ENCODE measurements at regions not wholly inside any gene's neighbourhood (a gene's known extent, or its start where the extent isn't known, plus 50 kb on each side); places are given as distances from the start of the nearest gene placed in this dataset.

GRCh38 chr1:165047994-165048393 is 308.5 kb downstream of the LMX1A start:
- Histone ChIP-seq H3K27me3 (ENCODE audit: low read depth) (no peaks in the 10 kb centered on the region), H3K36me3 (no peaks in the 10 kb centered on the region), H3K4me1 (no peaks in the 10 kb centered on the region), H3K4me3 (no peak overlapping the region), H3K9me3 (no peaks in the 10 kb centered on the region), H3K27ac (no peak overlapping the region)
- ATAC-seq (no peak), DNase-seq (no peak)
- TF ChIP-seq CTCF (IDR thresholded peaks at IDR 0.05) = no peak
- intact Hi-C loops (cut with DNase I) = no loop called here

GRCh38 chr1:165045902-165046301 is 310.6 kb downstream of the LMX1A start:
- DNase-seq (no peak), ATAC-seq (no peak)
- no peak overlapping the region for H3K4me3 ChIP-seq
- H3K27ac ChIP-seq = no peak overlapping the region
- intact Hi-C loops (cut with DNase I) = no loop called here
- no peaks in the 10 kb centered on the region for H3K36me3 ChIP-seq
- H3K9me3 ChIP-seq = no peaks in the 10 kb centered on the region
- no peak for TF ChIP-seq CTCF (IDR thresholded peaks at IDR 0.05)
- H3K4me1 ChIP-seq = no peaks in the 10 kb centered on the region
- no peaks in the 10 kb centered on the region for H3K27me3 ChIP-seq (ENCODE audit: low read depth)

- Histone ChIP-seq H3K9me3 (no peaks in the 10 kb centered on the region), H3K36me3 (no peaks in the 10 kb centered on the region), H3K27me3 (ENCODE audit: low read depth) (no peaks in the 10 kb centered on the region), H3K27ac (no peak overlapping the region), H3K4me3 (no peak overlapping the region), H3K4me1 (no peaks in the 10 kb centered on the region)
- ATAC-seq (no peak), DNase-seq (no peak)
- intact Hi-C loops (cut with DNase I) = no loop called here
- no peak for TF ChIP-seq CTCF (IDR thresholded peaks at IDR 0.05)
Observed at GRCh38 chr1:165040641-165041040, 315.9 kb downstream of the LMX1A start.

- no peaks in the 10 kb centered on the region for H3K4me1 ChIP-seq
- no peak for TF ChIP-seq CTCF (IDR thresholded peaks at IDR 0.05)
- ATAC-seq = no peak
- H3K4me3 ChIP-seq = no peak overlapping the region
- no peak overlapping the region for H3K27ac ChIP-seq
- no peaks in the 10 kb centered on the region for H3K27me3 ChIP-seq (ENCODE audit: low read depth)
- intact Hi-C loops (cut with DNase I) = no loop called here
- no peaks in the 10 kb centered on the region for H3K9me3 ChIP-seq
- no peaks in the 10 kb centered on the region for H3K36me3 ChIP-seq
- DNase-seq = no peak
Observed at GRCh38 chr1:165039996-165040395, 316.5 kb downstream of the LMX1A start.

- intact Hi-C loops (cut with DNase I) = no loop called here
- H3K36me3 ChIP-seq = no peaks in the 10 kb centered on the region
Observed at GRCh38 chr1:165036403-165036802, 320.1 kb downstream of the LMX1A start.

More at GRCh38 chr1:165036403-165036802, 320.1 kb downstream of the LMX1A start:
- no peak for TF ChIP-seq CTCF (IDR thresholded peaks at IDR 0.05)
- DNase-seq (no peak), ATAC-seq (no peak)
- Histone ChIP-seq H3K9me3 (no peaks in the 10 kb centered on the region), H3K4me1 (no peaks in the 10 kb centered on the region), H3K4me3 (no peak overlapping the region), H3K27me3 (ENCODE audit: low read depth) (no peaks in the 10 kb centered on the region), H3K27ac (no peak overlapping the region)

All from lower lobe of right lung (tissue), 2 donors.